ENCODE measurements at regions not wholly inside any gene's neighbourhood (a gene's known extent, or its start where the extent isn't known, plus 50 kb on each side); places are given as distances from the start of the nearest gene placed in this dataset.
A peak's percentile ranks its signal among the peaks of the same experiment; 100 is the strongest.
"Not testable (repeated sequence)": the region's sequence is repeated elsewhere in the genome, so short reads cannot be mapped to it uniquely, and the experiment has no call there.

- Histone ChIP-seq H3K4me3 (ENCODE audit: extremely low read depth, insufficient read depth, low read length, poor library complexity, severe bottlenecking) (no peak overlapping the region), H3K9me3 (ENCODE audit: control insufficient read depth, low read length) (no peaks in the 10 kb centered on the region), H3K4me1 (ENCODE audit: control insufficient read depth, insufficient read depth, low read length, poor library complexity, severe bottlenecking) (peaks cover 3% of the 10 kb centered on the region), H3K27ac (ENCODE audit: low read depth, low read length, severe bottlenecking) (no peak overlapping the region), H3K36me3 (ENCODE audit: control insufficient read depth, insufficient read depth, low read length) (no peaks in the 10 kb centered on the region)
- 75 to 80% methylated on average over 1 of the region's 1 CpG for WGBS, 2 experiments (ENCODE audit: insufficient coverage in 2 of 2)
These were observed 104.6 kb upstream of the PRKG2 start for GRCh38 chr4:81319657-81320056.

GRCh38 chr4:81314897-81315470, 100.0 kb upstream of the PRKG2 start:
- Histone ChIP-seq H3K27ac (ENCODE audit: low read depth, low read length, severe bottlenecking) (peak overlapping the region; percentile 68), H3K9me3 (ENCODE audit: control insufficient read depth, low read length) (no peaks in the 10 kb centered on the region), H3K36me3 (ENCODE audit: control insufficient read depth, insufficient read depth, low read length) (no peaks in the 10 kb centered on the region), H3K4me1 (ENCODE audit: control insufficient read depth, insufficient read depth, low read length, poor library complexity, severe bottlenecking) (peaks cover 3% of the 10 kb centered on the region), H3K4me3 (ENCODE audit: extremely low read depth, insufficient read depth, low read length, poor library complexity, severe bottlenecking) (no peak overlapping the region)
- WGBS, 2 experiments (ENCODE audit: insufficient coverage in 2 of 2), result 26 to 86% methylated on average over 2 of the region's 3 CpGs

GRCh38 chr4:81314196-81314896, 99.3 kb upstream of the PRKG2 start:
- 96 to 100% methylated on average over 2 to 3 of the region's 6 CpGs for WGBS, 2 experiments (ENCODE audit: insufficient coverage in 2 of 2)
- no peak overlapping the region for H3K4me3 ChIP-seq (ENCODE audit: extremely low read depth, insufficient read depth, low read length, poor library complexity, severe bottlenecking)
- H3K27ac ChIP-seq (ENCODE audit: low read depth, low read length, severe bottlenecking), result peak overlapping the region; percentile 68
- H3K36me3 ChIP-seq (ENCODE audit: control insufficient read depth, insufficient read depth, low read length), result no peaks in the 10 kb centered on the region
- H3K9me3 ChIP-seq (ENCODE audit: control insufficient read depth, low read length), result no peaks in the 10 kb centered on the region
- H3K4me1 ChIP-seq (ENCODE audit: control insufficient read depth, insufficient read depth, low read length, poor library complexity, severe bottlenecking), result peaks cover 3% of the 10 kb centered on the region

- Histone ChIP-seq H3K4me1 (ENCODE audit: control insufficient read depth, insufficient read depth, low read length, poor library complexity, severe bottlenecking) (no peaks in the 10 kb centered on the region), H3K4me3 (ENCODE audit: extremely low read depth, insufficient read depth, low read length, poor library complexity, severe bottlenecking) (no peak overlapping the region), H3K27ac (ENCODE audit: low read depth, low read length, severe bottlenecking) (no peak overlapping the region), H3K36me3 (ENCODE audit: control insufficient read depth, insufficient read depth, low read length) (no peaks in the 10 kb centered on the region), H3K9me3 (ENCODE audit: control insufficient read depth, low read length) (no peaks in the 10 kb centered on the region)
- WGBS, 2 experiments (ENCODE audit: insufficient coverage in 2 of 2), result 65 to 84% methylated on average over 2 of the region's 2 CpGs
These were observed 93.0 kb upstream of the PRKG2 start for GRCh38 chr4:81307991-81308390.

GRCh38 chr4:81304871-81305270, 89.8 kb upstream of the PRKG2 start:
- Histone ChIP-seq H3K4me1 (ENCODE audit: control insufficient read depth, insufficient read depth, low read length, poor library complexity, severe bottlenecking) (no peaks in the 10 kb centered on the region), H3K9me3 (ENCODE audit: control insufficient read depth, low read length) (no peaks in the 10 kb centered on the region), H3K36me3 (ENCODE audit: control insufficient read depth, insufficient read depth, low read length) (no peaks in the 10 kb centered on the region), H3K4me3 (ENCODE audit: extremely low read depth, insufficient read depth, low read length, poor library complexity, severe bottlenecking) (no peak overlapping the region), H3K27ac (ENCODE audit: low read depth, low read length, severe bottlenecking) (no peak overlapping the region)
- WGBS, 2 experiments (ENCODE audit: insufficient coverage in 2 of 2), result 93% methylated on average over 2 of the region's 4 CpGs; no CpG with 5 or more reads in 1 of the 2 experiments

- not testable (repeated sequence) for H3K9me3 ChIP-seq (ENCODE audit: control insufficient read depth, low read length); H3K4me1 ChIP-seq (ENCODE audit: control insufficient read depth, insufficient read depth, low read length, poor library complexity, severe bottlenecking); H3K36me3 ChIP-seq (ENCODE audit: control insufficient read depth, insufficient read depth, low read length); H3K27ac ChIP-seq (ENCODE audit: low read depth, low read length, severe bottlenecking); H3K4me3 ChIP-seq (ENCODE audit: extremely low read depth, insufficient read depth, low read length, poor library complexity, severe bottlenecking)
- 89 to 90% methylated on average over 4 of the region's 4 CpGs for WGBS, 2 experiments (ENCODE audit: insufficient coverage in 2 of 2)
These were observed 85.3 kb upstream of the PRKG2 start for GRCh38 chr4:81300352-81300751.

GRCh38 chr4:81290813-81291212, 75.8 kb upstream of the PRKG2 start:
- no peak overlapping the region for H3K4me3 ChIP-seq (ENCODE audit: extremely low read depth, insufficient read depth, low read length, poor library complexity, severe bottlenecking)
- H3K36me3 ChIP-seq (ENCODE audit: control insufficient read depth, insufficient read depth, low read length), result no peaks in the 10 kb centered on the region
- no peak overlapping the region for H3K27ac ChIP-seq (ENCODE audit: low read depth, low read length, severe bottlenecking)
- H3K4me1 ChIP-seq (ENCODE audit: control insufficient read depth, insufficient read depth, low read length, poor library complexity, severe bottlenecking), result no peaks in the 10 kb centered on the region
- no peaks in the 10 kb centered on the region for H3K9me3 ChIP-seq (ENCODE audit: control insufficient read depth, low read length)

GRCh38 chr4:81287101-81287500, 72.1 kb upstream of the PRKG2 start:
- Histone ChIP-seq H3K4me3 (ENCODE audit: extremely low read depth, insufficient read depth, low read length, poor library complexity, severe bottlenecking) (no peak overlapping the region), H3K27ac (ENCODE audit: low read depth, low read length, severe bottlenecking) (no peak overlapping the region), H3K4me1 (ENCODE audit: control insufficient read depth, insufficient read depth, low read length, poor library complexity, severe bottlenecking) (no peaks in the 10 kb centered on the region)

GRCh38 chr4:81282131-81282530, 67.1 kb upstream of the PRKG2 start:
- Histone ChIP-seq H3K4me1 (ENCODE audit: control insufficient read depth, insufficient read depth, low read length, poor library complexity, severe bottlenecking) (no peaks in the 10 kb centered on the region), H3K27ac (ENCODE audit: low read depth, low read length, severe bottlenecking) (no peak overlapping the region), H3K4me3 (ENCODE audit: extremely low read depth, insufficient read depth, low read length, poor library complexity, severe bottlenecking) (no peak overlapping the region), H3K9me3 (ENCODE audit: control insufficient read depth, low read length) (no peaks in the 10 kb centered on the region), H3K36me3 (ENCODE audit: control insufficient read depth, insufficient read depth, low read length) (no peaks in the 10 kb centered on the region)
- 75% methylated on average over 1 of the region's 3 CpGs; no CpG with 5 or more reads in 1 of the 2 experiments for WGBS, 2 experiments (ENCODE audit: insufficient coverage in 2 of 2)

More at GRCh38 chr4:81287101-81287500, 72.1 kb upstream of the PRKG2 start:
- H3K9me3 ChIP-seq (ENCODE audit: control insufficient read depth, low read length), result no peaks in the 10 kb centered on the region
- H3K36me3 ChIP-seq (ENCODE audit: control insufficient read depth, insufficient read depth, low read length), result no peaks in the 10 kb centered on the region

GRCh38 chr4:81274460-81274859, 59.4 kb upstream of the PRKG2 start:
- no CpG with 5 or more reads among the region's 1 CpG for WGBS, 2 experiments (ENCODE audit: insufficient coverage in 2 of 2)
- no peaks in the 10 kb centered on the region for H3K4me1 ChIP-seq (ENCODE audit: control insufficient read depth, insufficient read depth, low read length, poor library complexity, severe bottlenecking)
- no peaks in the 10 kb centered on the region for H3K9me3 ChIP-seq (ENCODE audit: control insufficient read depth, low read length)
- H3K27ac ChIP-seq (ENCODE audit: low read depth, low read length, severe bottlenecking), result no peak overlapping the region
- no peak overlapping the region for H3K4me3 ChIP-seq (ENCODE audit: extremely low read depth, insufficient read depth, low read length, poor library complexity, severe bottlenecking)
- no peaks in the 10 kb centered on the region for H3K36me3 ChIP-seq (ENCODE audit: control insufficient read depth, insufficient read depth, low read length)

- H3K9me3 ChIP-seq (ENCODE audit: control insufficient read depth, low read length), result no peaks in the 10 kb centered on the region
These were observed 57.6 kb upstream of the PRKG2 start for GRCh38 chr4:81272671-81273070.

More at GRCh38 chr4:81272671-81273070, 57.6 kb upstream of the PRKG2 start:
- no CpG with 5 or more reads among the region's 1 CpG for WGBS, 2 experiments (ENCODE audit: insufficient coverage in 2 of 2)
- no peak overlapping the region for H3K4me3 ChIP-seq (ENCODE audit: extremely low read depth, insufficient read depth, low read length, poor library complexity, severe bottlenecking)
- no peaks in the 10 kb centered on the region for H3K4me1 ChIP-seq (ENCODE audit: control insufficient read depth, insufficient read depth, low read length, poor library complexity, severe bottlenecking)
- H3K27ac ChIP-seq (ENCODE audit: low read depth, low read length, severe bottlenecking), result no peak overlapping the region
- no peaks in the 10 kb centered on the region for H3K36me3 ChIP-seq (ENCODE audit: control insufficient read depth, insufficient read depth, low read length)

Measured in mesodermal cell (in vitro differentiated cells).